Neural progenitor cell (in vitro differentiated cells): ENCODE measurements at regions not wholly inside any gene's neighbourhood (a gene's known extent, or its start where the extent isn't known, plus 50 kb on each side); places are given as distances from the start of the nearest gene placed in this dataset.

Experiments
- DNase-seq: peaks from one replicate; pipeline ENCODE4 v3.0.0-alpha.2; 2016; ENCODE audit warnings: low spot score
- H2AFZ ChIP-seq: fragments of 200-600 bp; sonication (generic); replicated peaks from 2 replicates; pipeline ENCODE4 v1.6.1; 2016; ENCODE audit warnings: antibody characterized with exemption
- H3F3A ChIP-seq: fragments of 200-600 bp; sonication (generic); 2 replicates; pipeline ENCODE4 v1.6.1; 2016; ENCODE audit warnings: antibody characterized with exemption, low read depth
- H3K27ac ChIP-seq: fragments of 200-600 bp; sonication (generic); 2 replicates; pipeline ENCODE4 v1.5.1; 2016; ENCODE audit warnings: mild to moderate bottlenecking
- H3K27me3 ChIP-seq: fragments of 200-600 bp; sonication (generic); 2 replicates; pipeline ENCODE4 v1.6.1; 2016; ENCODE audit warnings: mild to moderate bottlenecking, moderate library complexity
- H3K36me3 ChIP-seq: fragments of 200-600 bp; sonication (generic); 2 replicates; pipeline ENCODE4 v1.5.1; 2016
- H3K4me1 ChIP-seq: fragments of 200-600 bp; sonication (generic); 2 replicates; pipeline ENCODE4 v1.6.1; 2016; ENCODE audit warnings: mixed run types
- H3K4me2 ChIP-seq: fragments of 200-600 bp; sonication (generic); 2 replicates; pipeline ENCODE4 v1.6.1; 2016
- H3K4me3 ChIP-seq: fragments of 200-600 bp; sonication (generic); 2 replicates; pipeline ENCODE4 v1.5.1; 2016
- H3K79me2 ChIP-seq: fragments of 200-600 bp; sonication (generic); 2 replicates; pipeline ENCODE4 v1.6.1; 2016; ENCODE audit warnings: low read depth
- H3K9ac ChIP-seq: fragments of 200-600 bp; sonication (generic); 2 replicates; pipeline ENCODE4 v1.6.1; 2016
- H3K9me3 ChIP-seq: fragments of 200-600 bp; sonication (generic); 2 replicates; pipeline ENCODE4 v1.5.1; 2016; ENCODE audit warnings: low read depth
- H4K20me1 ChIP-seq: fragments of 200-600 bp; sonication (generic); 2 replicates; pipeline ENCODE4 v1.6.1; 2016; ENCODE audit warnings: low read depth
- H3K27ac Mint-ChIP-seq: 3 replicates; pipeline ENCODE4 v1.8.0; 2021; ENCODE audit warnings: mixed read lengths
- H3K27me3 Mint-ChIP-seq: 2 replicates; pipeline ENCODE4 v1.8.0; 2022; ENCODE audit warnings: low read depth, mild to moderate bottlenecking, inconsistent platforms, moderate library complexity, mixed read lengths; ENCODE audit not compliant: insufficient read depth
- H3K36me3 Mint-ChIP-seq: 3 replicates; pipeline ENCODE4 v1.8.0; 2021; ENCODE audit warnings: mixed read lengths
- H3K4me1 Mint-ChIP-seq: 3 replicates; pipeline ENCODE4 v1.8.0; 2021; ENCODE audit warnings: mixed read lengths
- H3K4me3 Mint-ChIP-seq: 3 replicates; pipeline ENCODE4 v1.8.0; 2021; ENCODE audit warnings: mild to moderate bottlenecking, moderate library complexity, mixed read lengths
- H3K9me3 Mint-ChIP-seq: 3 replicates; pipeline ENCODE4 v1.8.0; 2020; ENCODE audit warnings: mixed read lengths
- EZH2 ChIP-seq: fragments of 200-600 bp; sonication (generic); IDR thresholded peaks from 2 replicates; pipeline ENCODE4 v1.6.1; 2017; ENCODE audit warnings: antibody characterized with exemption, mild to moderate bottlenecking, moderate library complexity
- EZH2phosphoT487 ChIP-seq: fragments of 200-600 bp; sonication (generic); IDR thresholded peaks from 2 replicates; pipeline ENCODE4 v1.6.1; 2017; ENCODE audit warnings: antibody characterized with exemption
- TF ChIP-seq, protein P1 (sequence below): fragments of 200-600 bp; sonication (generic); IDR thresholded peaks from 2 replicates; pipeline ENCODE4 v1.5.1; 2017; ENCODE audit warnings: antibody characterized with exemption, mild to moderate bottlenecking

- Mint-ChIP-seq H3K27me3 (peaks cover 2% of the 10 kb centered on the region), H3K4me3 (no peak overlapping the region), H3K9me3 (peaks cover 2% of the 10 kb centered on the region), H3K4me1 (peaks cover 26% of the 10 kb centered on the region), H3K27ac (no peak overlapping the region), H3K36me3 (peaks cover 7% of the 10 kb centered on the region)
- H3K4me1 ChIP-seq, result no peaks in the 10 kb centered on the region
- H3K4me2 ChIP-seq, result no peak overlapping the region
- no peaks in the 10 kb centered on the region for H3K79me2 ChIP-seq
- TF ChIP-seq EZH2, result no peak
- TF ChIP-seq, protein P1, sequence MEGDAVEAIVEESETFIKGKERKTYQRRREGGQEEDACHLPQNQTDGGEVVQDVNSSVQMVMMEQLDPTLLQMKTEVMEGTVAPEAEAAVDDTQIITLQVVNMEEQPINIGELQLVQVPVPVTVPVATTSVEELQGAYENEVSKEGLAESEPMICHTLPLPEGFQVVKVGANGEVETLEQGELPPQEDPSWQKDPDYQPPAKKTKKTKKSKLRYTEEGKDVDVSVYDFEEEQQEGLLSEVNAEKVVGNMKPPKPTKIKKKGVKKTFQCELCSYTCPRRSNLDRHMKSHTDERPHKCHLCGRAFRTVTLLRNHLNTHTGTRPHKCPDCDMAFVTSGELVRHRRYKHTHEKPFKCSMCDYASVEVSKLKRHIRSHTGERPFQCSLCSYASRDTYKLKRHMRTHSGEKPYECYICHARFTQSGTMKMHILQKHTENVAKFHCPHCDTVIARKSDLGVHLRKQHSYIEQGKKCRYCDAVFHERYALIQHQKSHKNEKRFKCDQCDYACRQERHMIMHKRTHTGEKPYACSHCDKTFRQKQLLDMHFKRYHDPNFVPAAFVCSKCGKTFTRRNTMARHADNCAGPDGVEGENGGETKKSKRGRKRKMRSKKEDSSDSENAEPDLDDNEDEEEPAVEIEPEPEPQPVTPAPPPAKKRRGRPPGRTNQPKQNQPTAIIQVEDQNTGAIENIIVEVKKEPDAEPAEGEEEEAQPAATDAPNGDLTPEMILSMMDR, result no peak
- TF ChIP-seq EZH2phosphoT487, result no peak
- H3K27ac ChIP-seq, result no peak overlapping the region
- H3K27me3 ChIP-seq, result no peaks in the 10 kb centered on the region
- H3K4me3 ChIP-seq, result no peak overlapping the region
- no peak for DNase-seq
- no peaks in the 10 kb centered on the region for H3K36me3 ChIP-seq
- no peaks in the 10 kb centered on the region for H3K9me3 ChIP-seq
- H3K9ac ChIP-seq, result no peak overlapping the region
- H4K20me1 ChIP-seq, result no peaks in the 10 kb centered on the region
- H3F3A ChIP-seq, result no peaks in the 10 kb centered on the region
- no peak overlapping the region for H2AFZ ChIP-seq
Measured at GRCh38 chr13:80611310-80611709, 270.4 kb upstream of the SPRY2 start.

DNA sequence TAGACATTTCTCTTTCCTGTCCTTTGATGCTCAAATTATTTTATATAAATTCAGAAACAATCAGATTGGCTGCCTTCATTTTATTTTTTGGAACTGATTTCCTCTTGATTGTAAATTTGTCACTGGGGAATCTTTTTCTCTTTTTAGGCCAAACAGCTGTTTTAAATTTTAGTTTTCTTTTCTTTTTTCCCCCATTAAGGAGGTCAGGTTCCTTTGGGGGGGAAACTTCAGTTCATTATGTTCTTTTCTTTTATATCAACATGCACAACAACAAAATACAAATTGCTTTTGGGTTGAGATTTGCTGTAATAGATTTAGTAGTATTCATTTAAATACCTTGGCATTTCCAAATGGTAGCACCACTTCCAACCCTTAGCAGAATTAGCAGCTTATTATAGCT is 264.8 kb upstream of the SPRY2 start:
- H2AFZ ChIP-seq, result no peak overlapping the region
- H3K79me2 ChIP-seq, result no peaks in the 10 kb centered on the region
- H3K9me3 ChIP-seq, result no peaks in the 10 kb centered on the region
- TF ChIP-seq EZH2 (no peak), EZH2phosphoT487 (no peak)
- TF ChIP-seq, protein P1, result no peak
- DNase-seq, result no peak
- H3K4me3 ChIP-seq, result no peak overlapping the region
- no peak overlapping the region for H3K9ac ChIP-seq
- Mint-ChIP-seq H3K27ac (no peak overlapping the region), H3K4me3 (no peak overlapping the region), H3K4me1 (peaks cover 5% of the 10 kb centered on the region), H3K27me3 (no peaks in the 10 kb centered on the region), H3K36me3 (peaks cover 5% of the 10 kb centered on the region), H3K9me3 (no peaks in the 10 kb centered on the region)
- H3K4me2 ChIP-seq, result no peak overlapping the region
- no peaks in the 10 kb centered on the region for H3K36me3 ChIP-seq
- H4K20me1 ChIP-seq, result no peaks in the 10 kb centered on the region
- no peaks in the 10 kb centered on the region for H3F3A ChIP-seq
- H3K4me1 ChIP-seq, result no peaks in the 10 kb centered on the region
- no peak overlapping the region for H3K27ac ChIP-seq
- no peaks in the 10 kb centered on the region for H3K27me3 ChIP-seq

- Mint-ChIP-seq H3K27ac (no peak overlapping the region), H3K9me3 (no peaks in the 10 kb centered on the region), H3K4me1 (no peaks in the 10 kb centered on the region), H3K4me3 (no peak overlapping the region), H3K27me3 (no peaks in the 10 kb centered on the region), H3K36me3 (peaks cover 5% of the 10 kb centered on the region)
- Histone ChIP-seq H3F3A (no peaks in the 10 kb centered on the region), H3K36me3 (no peaks in the 10 kb centered on the region), H3K27ac (no peak overlapping the region), H3K9ac (no peak overlapping the region), H2AFZ (no peak overlapping the region), H3K4me1 (no peaks in the 10 kb centered on the region), H3K79me2 (no peaks in the 10 kb centered on the region), H3K4me2 (no peak overlapping the region), H3K27me3 (no peaks in the 10 kb centered on the region), H4K20me1 (no peaks in the 10 kb centered on the region), H3K9me3 (no peaks in the 10 kb centered on the region), H3K4me3 (no peak overlapping the region)
- DNase-seq, result no peak
- TF ChIP-seq, protein P1, result no peak
- no peak for TF ChIP-seq EZH2
- no peak for TF ChIP-seq EZH2phosphoT487
Measured at GRCh38 chr13:80605011-80605410, 264.1 kb upstream of the SPRY2 start.
